ENCODE measurements at regions not wholly inside any gene's neighbourhood (a gene's known extent, or its start where the extent isn't known, plus 50 kb on each side); places are given as distances from the start of the nearest gene placed in this dataset.

DNA sequence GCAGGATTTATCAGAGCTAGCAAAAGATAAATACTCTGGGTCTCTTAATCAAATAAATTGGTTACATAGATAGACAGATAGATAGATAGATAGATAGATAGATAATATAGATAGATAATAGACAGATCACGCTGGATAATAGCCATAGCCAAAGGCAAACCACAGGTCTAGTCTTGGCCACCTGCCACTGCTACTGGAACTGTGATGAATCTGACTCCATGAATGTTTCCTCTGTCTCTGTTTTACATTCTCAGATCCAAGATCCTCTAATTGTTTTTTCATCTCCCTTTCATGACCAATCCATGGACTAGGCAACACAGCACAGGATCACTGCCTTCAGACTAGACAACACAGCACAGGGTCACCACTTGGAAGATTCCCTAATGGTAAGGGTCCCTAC lies 444.7 kb upstream of the NFIA start:
- TF ChIP-seq, protein P1, sequence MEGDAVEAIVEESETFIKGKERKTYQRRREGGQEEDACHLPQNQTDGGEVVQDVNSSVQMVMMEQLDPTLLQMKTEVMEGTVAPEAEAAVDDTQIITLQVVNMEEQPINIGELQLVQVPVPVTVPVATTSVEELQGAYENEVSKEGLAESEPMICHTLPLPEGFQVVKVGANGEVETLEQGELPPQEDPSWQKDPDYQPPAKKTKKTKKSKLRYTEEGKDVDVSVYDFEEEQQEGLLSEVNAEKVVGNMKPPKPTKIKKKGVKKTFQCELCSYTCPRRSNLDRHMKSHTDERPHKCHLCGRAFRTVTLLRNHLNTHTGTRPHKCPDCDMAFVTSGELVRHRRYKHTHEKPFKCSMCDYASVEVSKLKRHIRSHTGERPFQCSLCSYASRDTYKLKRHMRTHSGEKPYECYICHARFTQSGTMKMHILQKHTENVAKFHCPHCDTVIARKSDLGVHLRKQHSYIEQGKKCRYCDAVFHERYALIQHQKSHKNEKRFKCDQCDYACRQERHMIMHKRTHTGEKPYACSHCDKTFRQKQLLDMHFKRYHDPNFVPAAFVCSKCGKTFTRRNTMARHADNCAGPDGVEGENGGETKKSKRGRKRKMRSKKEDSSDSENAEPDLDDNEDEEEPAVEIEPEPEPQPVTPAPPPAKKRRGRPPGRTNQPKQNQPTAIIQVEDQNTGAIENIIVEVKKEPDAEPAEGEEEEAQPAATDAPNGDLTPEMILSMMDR (IDR thresholded peaks at IDR 0.05; ENCODE audit: low read depth, low read length, missing control alignments), result no peak
- no peak for DNase-seq (ENCODE audit: extremely low read depth, low read depth)
- no peak overlapping the region for H3K4me3 ChIP-seq (replicated peaks; ENCODE audit: low read depth, low read length)

- no peak overlapping the region for H3K4me3 ChIP-seq (replicated peaks; ENCODE audit: low read depth, low read length)
- TF ChIP-seq, protein P1 (IDR thresholded peaks at IDR 0.05; ENCODE audit: low read depth, low read length, missing control alignments), result no peak
- no peak for DNase-seq (ENCODE audit: extremely low read depth, low read depth)
Observed at GRCh38 chr1:60636946-60637345, 445.4 kb upstream of the NFIA start.

- no peak for DNase-seq (ENCODE audit: extremely low read depth, low read depth)
Observed at GRCh38 chr1:60634106-60634505, 448.3 kb upstream of the NFIA start.

DNA sequence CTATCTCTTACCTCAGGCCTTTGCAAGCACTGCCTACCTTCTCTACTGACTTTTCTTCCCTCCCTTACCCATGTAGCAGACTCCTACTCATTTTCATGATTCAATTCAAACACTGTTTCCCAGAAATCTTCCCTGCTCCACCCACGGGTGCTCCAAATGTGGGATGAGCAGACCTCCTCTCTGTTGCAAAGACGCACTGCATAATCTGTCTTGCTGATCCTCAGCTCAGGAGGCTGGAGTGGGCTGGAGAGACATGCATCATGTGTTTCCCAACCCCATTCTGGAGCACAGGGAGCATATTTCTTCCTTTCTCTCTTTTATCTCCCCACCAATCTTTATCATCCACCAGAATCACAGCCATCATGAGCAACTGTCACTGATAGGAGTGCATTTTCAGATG lies 459.9 kb upstream of the NFIA start:
- DNase-seq (ENCODE audit: extremely low read depth, low read depth), result no peak
- TF ChIP-seq, protein P1 (IDR thresholded peaks at IDR 0.05; ENCODE audit: low read depth, low read length, missing control alignments), result no peak
- no peak overlapping the region for H3K4me3 ChIP-seq (replicated peaks; ENCODE audit: low read depth, low read length)

More at GRCh38 chr1:60634106-60634505, 448.3 kb upstream of the NFIA start:
- H3K4me3 ChIP-seq (replicated peaks; ENCODE audit: low read depth, low read length), result no peak overlapping the region
- TF ChIP-seq, protein P1 (IDR thresholded peaks at IDR 0.05; ENCODE audit: low read depth, low read length, missing control alignments), result no peak

DNA sequence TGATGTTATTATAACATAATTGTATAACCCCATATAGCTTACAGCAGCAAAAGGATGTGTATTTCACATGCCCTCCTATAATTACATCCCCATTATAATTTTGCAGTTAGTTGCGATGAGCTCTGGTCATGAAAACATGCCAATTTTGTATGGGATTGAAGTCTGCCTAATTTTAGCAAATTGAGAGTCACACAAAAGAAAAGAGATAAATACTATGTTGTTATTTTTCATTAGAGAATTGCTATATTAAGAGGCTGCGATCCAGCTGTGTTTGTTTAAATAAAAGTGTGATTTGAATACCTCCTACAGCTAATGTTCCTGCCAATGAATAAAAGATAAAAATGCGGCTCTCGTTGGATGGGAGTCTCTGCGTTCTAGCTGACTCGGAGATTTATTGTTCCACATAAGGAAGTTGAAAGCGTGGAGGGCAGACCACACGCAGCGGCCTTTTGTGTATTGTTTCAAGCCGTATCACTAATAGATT lies 461.0 kb upstream of the NFIA start:
- no peak for DNase-seq (ENCODE audit: extremely low read depth, low read depth)
- no peak overlapping the region for H3K4me3 ChIP-seq (replicated peaks; ENCODE audit: low read depth, low read length)
- TF ChIP-seq, protein P1 (IDR thresholded peaks at IDR 0.05; ENCODE audit: low read depth, low read length, missing control alignments), result no peak

DNA sequence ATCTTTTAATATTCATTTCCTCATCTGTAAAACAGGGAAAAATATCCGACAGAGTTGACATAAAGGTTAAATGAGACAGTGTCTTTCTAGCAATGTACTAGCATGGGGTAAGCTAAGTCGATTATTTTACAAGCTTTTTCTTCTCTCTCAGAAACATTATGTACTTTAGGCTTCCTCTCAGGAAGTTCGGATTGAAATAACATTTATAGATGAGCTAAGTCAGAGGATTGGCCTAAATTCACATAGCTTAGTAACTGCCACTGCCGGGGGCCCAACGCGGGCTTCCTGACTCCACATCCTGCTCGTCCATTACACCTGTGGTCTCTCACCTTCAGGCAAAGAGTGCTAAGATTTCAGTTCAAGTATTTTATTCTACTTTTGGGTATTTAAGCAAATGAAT lies 462.3 kb upstream of the NFIA start:
- H3K4me3 ChIP-seq (replicated peaks; ENCODE audit: low read depth, low read length), result no peak overlapping the region
- no peak for DNase-seq (ENCODE audit: extremely low read depth, low read depth)

More for the DNA sequence above, 462.3 kb upstream of the NFIA start:
- TF ChIP-seq, protein P1 (IDR thresholded peaks at IDR 0.05; ENCODE audit: low read depth, low read length, missing control alignments), result no peak

Measured in HFF-Myc (cell line).